ENCODE measurements at regions not wholly inside any gene's neighbourhood (a gene's known extent, or its start where the extent isn't known, plus 50 kb on each side); places are given as distances from the start of the nearest gene placed in this dataset.

DNA sequence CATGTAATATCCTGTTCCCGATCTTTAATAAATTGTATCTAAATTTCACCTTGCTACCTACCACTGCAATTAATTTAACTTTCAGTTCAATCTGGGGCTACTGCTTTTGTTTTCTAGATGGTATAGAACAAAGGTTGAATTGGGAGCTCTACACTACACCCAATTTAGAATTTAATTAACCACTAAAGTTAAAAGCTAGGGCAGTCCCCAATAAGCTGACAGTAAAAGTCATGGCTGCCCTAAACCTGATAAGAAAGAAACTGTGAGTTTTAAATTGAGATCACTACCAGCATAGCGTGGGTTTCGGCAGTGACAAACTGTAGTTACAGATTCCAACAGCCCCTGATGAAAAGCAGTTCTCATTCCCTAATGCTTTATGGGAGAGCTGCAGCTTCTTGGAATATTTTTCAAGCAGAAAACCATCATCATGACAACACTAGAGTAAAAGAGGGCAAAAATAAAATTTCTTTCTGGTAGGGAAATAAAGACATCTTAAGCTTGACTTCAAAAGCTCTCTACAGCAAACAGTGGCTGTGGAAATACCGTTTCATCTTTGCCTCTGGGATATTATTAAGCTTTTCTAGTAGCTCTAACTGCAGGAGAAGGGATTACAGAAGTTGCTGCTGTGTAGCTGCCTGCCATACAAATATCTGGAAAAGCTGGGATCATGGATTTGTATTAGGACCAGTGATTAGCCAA is 1372.1 kb downstream of the EPHA7 start:
- no peak for DNase-seq (ENCODE audit: low spot score)

DNA sequence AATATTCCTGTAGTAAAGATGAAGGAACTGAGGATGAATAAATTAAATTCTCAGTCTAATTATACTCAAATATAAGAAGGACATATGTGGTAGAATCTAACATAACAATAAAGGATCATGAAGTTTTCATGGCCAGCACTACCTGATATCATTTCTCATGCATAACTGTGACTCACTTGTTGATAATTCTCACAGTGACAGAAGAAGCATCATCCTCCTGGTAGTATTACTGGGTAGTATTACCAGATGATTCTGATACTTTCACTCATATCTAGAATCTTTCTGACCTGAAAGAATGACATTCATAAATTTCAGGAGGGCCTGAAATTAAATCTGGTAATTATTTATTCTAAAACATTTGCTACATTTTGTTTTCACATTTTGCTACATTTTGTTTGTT is 1375.0 kb downstream of the EPHA7 start:
- no peak for DNase-seq (ENCODE audit: low spot score)

DNA sequence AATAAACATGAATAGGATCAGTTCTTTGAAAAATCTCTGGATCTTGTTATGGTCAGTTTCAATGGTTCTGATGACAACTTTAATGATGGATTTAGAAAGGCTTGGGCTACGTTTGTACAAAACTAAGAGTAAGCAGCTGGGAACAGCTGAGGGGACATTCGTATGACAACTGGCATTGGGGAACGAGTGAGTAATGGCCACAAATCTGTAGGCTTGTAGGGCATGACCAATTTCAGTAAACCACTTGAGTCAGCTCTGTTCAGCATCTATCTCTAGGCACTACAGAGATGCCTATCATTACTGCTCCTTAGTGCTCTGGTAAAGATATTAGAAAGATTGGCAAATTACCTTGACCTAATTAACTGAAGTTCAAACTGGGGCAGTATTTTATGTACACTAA is 1375.6 kb downstream of the EPHA7 start:
- no peak for DNase-seq (ENCODE audit: low spot score)

DNA sequence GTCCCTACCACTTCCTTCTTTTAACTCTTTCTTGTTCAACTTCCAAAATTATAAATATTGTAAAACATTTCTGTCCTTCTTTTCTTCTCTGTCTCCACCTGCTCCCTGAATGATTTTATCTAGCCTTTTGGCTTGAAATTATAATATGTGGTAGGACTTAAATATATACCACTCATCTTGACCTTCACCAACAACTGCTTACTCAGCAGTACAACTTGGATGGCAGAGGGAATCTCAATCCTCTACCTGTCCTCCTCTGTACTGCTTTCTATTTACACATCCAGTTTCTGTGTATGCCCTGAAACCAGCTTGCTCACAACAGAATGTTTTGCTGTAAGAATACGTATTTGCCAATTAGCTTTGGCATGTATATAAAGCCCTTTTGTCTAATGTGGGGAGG is 1392.5 kb downstream of the EPHA7 start:
- DNase-seq (ENCODE audit: low spot score): no peak

DNA sequence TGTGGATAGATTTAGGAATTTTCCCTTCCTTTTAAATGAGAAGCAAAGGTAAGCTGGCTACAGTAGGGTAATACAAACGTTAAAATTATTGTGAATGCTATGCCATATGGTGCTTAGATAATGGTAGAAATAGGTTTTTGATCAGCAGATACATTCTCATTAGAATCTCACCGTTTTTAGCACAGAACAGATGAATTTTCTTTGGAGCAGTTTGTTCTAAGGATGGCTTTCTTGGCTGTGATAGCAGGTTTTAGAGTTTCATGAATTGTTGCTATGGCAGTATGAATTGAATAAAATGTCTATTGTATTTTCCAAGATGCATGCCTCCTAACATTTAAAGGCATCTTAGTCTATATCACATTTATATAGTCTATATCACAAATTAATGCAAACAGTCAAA is 1394.5 kb downstream of the EPHA7 start:
- DNase-seq (ENCODE audit: low spot score): no peak

DNA sequence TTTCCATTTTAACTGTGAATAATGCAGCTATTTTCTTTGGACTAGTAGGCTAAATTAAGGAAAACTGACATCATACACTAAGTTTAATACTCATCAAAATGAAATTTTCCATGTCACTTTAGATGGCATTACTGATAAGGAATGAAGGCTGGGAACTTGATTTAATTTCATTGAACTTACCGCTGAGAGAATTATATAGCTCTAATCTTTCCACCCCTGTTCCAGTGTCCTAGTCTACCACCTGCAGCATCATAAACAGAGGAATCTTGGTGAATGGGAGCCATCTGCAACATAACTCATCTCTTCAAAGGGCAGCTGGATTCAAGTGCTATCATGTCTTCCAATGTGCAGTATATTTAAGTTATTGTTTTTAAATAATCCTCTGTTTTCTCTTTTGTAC is 1395.2 kb downstream of the EPHA7 start:
- DNase-seq (ENCODE audit: low spot score): no peak

DNA sequence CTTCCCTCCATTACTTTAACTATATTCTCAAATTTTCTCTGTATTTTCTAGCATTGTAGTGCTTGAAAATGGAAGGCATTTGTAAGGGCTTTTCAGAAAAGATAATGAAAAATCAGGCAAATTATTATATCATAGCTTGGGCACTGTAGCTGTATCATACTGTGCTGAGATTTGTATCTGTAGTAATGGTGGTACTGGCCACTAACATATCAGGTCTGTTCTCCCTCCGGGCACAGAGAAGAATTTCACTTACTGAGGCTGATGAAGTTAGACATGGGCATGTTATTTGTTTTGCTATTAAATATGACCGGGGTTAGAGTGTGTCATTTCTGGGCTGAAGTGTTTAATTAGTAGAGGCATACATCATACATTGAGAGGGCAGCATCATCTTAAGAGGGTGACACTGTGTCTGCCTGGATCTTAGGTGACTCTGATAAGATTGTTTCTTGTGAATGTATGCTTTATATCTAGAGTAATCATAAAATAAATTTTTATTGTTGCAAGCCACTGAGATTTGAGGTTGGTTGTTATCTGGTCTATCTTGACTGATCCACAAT is 1395.9 kb downstream of the EPHA7 start:
- DNase-seq (ENCODE audit: low spot score): no peak

DNA sequence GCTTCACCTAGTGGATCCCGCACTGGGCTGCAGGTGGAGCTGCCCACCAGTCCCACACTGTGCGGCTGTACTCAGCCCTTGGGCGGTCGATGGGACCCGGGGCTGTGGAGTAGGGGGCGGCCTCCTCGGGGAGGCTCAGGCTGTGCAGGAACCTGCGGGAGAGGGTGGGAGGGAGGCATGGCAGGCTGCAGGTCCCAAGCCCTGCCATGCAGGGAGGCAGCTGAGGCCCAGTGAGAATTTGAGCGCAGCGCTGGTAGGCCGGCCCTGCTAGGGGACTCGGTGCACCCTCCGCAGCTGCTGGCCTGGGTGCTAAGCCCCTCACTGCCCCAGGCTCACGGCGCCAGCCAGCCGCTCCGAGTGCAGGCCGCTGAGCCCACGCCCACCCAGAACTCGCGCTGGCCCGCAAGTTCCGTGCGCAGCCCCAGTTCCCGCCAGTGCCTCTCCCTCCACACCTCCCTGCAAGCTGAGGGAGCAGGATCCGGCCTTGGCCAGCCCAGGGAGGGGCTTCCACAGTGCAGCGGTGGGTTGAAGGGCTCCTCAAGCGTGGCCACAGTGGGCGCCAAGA is 1407.6 kb downstream of the EPHA7 start:
- DNase-seq (ENCODE audit: low spot score): no peak

DNA sequence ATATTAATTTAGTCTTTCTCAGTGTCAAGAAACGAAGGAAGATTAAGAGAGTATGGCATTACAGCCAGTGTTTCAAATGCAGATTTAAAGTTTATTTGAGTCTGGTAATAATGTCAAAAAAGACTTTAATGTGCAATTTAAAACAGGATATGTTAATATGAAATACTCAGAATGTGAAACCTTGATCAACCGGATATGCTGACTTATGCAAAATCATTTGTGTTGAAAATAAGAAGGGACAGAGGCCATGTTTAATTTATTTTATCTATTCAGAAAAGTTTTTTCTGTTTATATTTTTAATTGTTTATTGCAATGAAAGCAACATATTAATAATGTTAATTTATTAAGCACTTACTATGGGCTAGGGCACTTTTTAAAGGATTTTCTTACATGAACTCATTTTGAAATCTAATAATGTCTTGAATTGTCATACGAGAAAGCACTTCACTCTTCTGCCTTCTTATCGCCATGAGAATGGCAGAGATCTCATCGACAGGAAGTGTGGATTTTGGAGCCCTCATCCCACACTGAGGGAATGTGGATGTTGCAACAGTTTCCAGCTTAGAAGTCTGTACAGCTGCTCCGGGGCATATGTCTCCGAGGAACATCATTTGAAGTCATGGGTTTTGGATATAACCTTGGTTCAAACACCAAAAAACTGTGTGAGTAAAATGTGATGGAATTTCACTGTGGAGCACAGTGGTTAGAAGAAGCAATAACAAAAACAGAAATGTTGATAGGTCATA is 1410.4 kb downstream of the EPHA7 start:
- no peak for DNase-seq (ENCODE audit: low spot score)

DNA sequence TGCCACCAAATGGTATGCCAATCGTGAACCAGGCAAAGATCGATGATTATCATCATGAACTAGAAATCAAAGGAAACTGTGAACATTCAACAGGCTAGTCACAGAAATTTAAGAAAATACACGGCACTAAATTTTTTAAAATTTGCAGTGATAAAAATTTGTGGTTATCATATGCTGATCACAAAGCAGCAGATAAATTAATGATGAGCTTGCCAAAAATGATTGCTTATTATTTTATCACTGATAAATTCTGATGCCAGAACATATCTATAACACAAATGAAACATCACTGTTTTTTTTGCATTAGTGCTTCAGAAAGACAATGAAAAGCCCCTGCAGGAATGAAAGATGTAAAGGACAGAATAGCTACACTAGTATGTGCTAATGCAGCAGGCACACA is 1413.2 kb upstream of the MAP3K7 start:
- no peak for DNase-seq (ENCODE audit: low spot score)

DNA sequence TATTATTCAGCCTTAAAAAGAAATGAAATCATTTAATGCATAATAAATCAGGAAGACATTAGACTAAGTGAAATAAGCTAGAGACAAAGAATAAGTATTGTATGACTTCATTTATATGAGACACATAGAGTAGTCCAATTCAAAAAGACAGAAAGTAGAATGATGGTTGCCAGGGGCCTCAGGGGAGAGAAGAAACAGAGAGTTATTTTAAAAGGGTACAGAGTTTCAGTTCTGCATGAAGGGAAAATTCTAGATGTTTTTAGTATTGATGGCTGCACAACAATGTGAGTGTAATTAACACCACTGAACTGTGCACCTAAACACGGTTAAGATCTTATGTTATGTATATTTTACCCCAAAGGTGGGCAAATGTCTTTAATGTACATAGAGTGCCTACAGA is 1407.9 kb upstream of the MAP3K7 start:
- DNase-seq (ENCODE audit: low spot score): no peak

DNA sequence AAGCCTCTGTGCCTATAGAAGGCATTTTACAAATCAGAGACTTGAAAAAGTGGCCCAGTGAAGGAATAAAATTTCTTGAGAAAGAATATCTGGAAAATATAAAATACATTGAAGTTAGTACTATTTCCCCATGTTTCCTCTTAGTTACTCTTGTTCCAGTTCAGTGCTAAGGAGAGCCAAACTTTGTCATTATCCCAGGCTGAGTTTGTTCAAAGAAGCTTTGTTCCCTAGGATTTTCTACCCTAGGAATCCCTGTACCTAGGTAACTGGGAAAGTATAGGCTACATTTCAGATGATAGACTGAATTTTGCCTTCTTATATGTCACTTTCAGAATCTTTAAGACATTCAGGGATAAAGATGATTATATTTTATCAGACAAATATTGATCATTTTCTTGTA is 1395.7 kb upstream of the MAP3K7 start:
- no peak for DNase-seq (ENCODE audit: low spot score)

DNA sequence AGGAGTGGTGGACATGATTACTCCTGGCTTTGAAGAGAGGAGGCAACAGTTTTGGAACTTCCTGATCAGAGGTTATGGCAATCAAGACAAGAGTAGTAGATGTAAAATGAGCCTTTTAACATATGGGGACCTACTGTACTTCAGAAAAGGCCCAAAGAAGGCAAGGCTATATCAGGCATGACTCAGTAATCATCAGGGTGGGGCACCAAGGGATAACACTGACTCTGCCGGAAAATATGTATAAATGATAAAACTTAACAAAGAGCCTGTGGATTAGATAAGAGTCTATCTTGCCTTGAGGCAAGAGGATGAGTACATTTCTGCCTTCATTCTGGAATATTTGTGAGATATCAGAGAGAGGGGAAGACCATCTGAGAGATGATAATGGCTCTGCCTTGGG is 1389.9 kb upstream of the MAP3K7 start:
- DNase-seq (ENCODE audit: low spot score): no peak

DNA sequence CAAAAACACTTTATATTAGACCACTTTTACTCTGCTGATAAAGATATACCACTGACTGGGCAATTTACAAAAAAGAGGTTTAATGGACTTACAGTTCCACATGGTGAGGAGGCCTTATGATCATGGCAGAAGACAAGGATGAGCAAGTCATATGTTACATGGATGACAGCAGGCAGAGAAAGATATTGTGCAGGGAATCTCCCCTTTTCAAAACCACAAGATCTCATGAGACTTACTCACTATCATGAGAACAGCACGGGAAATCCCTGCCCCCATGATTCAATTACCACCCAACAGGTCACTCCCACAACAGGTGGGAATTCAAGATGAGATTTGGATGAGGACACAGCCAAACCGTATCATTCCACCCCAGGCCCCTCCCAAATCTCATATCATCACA is 1383.8 kb upstream of the MAP3K7 start:
- no peak for DNase-seq (ENCODE audit: low spot score)

DNA sequence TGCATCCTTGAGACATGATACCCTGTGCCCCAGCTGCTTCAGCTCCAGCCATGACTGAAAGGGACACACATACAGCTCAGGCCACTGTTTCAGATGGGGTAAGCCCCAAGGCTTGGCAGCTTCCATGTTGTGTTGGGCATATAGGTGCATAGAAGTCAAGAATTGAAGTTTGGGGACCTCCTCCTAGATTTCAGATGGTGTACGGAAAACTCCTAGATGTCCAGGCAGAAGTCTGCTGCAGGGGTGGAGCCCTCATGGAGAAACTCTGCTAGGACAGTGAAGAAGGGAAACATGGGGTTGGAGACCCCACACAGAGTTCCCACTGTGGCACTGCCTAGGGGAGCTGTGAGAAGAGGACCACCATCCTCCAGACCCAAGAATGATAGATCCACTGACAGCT is 1379.0 kb upstream of the MAP3K7 start:
- DNase-seq (ENCODE audit: low spot score): no peak

DNA sequence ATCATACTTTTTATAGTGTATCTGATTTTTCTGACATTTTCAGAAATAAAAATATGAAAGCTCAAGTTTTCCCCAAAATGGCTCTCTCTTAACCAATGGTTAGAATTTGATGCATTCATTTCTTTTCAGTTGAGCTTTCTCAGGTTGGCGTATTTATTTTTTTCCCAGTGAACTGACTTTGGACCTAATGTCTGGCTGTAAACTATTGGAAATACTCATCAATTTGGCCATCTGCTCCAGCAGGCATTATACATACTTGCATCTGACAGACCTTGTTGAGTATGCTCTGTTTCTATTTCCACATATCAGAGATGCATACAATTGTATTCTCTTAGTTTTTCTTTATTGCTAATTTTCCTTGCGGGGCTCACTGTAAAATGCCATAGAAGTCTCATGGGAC is 1374.8 kb upstream of the MAP3K7 start:
- DNase-seq (ENCODE audit: low spot score): no peak

DNA sequence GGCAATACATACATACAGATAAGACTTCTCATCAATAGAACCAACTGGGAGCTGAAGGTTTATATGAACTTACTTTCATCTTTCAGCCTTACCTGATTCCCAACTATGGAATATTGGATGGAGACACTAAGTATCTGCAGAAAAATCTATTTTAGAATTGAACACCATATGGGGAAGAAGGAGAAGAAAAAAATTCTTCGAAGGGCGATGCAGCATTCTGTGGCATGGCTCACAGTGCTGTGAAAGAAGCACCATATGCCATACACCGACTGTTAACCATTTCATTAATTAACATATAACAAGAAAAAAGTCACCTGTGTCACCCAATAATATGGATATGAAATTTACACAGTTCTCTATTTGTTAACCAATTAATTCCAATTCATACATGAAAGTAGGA is 1374.4 kb upstream of the MAP3K7 start:
- no peak for DNase-seq (ENCODE audit: low spot score)

DNA sequence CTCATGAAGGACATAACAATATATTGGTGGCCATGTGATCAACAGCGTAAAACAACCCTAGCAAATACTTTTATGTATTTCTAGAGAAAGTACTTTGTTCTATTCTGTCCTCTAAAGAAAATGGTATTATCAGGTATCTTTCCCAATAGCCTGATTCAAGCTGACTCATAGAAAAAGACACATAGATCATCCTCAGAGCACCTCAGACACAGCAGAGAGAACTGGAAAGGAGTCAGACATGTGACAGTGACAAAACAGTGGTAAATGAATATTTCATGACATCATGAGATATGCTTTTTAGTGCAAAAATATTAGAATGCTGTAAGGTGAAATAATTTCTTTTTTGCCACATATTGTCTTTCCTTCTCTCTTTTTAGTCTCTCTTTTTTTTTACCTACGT is 1355.0 kb upstream of the MAP3K7 start:
- DNase-seq (ENCODE audit: low spot score): no peak

DNA sequence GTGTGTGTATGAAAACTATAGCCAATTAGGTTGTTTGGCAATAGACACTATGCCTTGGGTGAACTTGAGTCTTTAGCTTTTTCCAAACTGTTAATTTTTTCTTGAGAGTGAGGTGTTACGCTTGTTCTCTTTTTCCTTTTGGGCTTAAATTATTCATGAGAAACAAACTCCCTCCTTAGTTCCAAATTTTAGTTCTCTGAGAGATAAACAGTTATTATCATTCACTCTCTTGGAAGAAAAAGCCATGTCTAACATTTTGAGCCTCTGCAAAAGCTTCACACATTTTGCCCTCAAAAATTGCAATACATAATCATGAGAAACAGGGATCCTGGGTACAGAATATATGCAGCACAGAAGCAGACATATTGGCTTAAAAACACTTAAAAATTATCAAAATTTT is 1353.9 kb upstream of the MAP3K7 start:
- no peak for DNase-seq (ENCODE audit: low spot score)

DNA sequence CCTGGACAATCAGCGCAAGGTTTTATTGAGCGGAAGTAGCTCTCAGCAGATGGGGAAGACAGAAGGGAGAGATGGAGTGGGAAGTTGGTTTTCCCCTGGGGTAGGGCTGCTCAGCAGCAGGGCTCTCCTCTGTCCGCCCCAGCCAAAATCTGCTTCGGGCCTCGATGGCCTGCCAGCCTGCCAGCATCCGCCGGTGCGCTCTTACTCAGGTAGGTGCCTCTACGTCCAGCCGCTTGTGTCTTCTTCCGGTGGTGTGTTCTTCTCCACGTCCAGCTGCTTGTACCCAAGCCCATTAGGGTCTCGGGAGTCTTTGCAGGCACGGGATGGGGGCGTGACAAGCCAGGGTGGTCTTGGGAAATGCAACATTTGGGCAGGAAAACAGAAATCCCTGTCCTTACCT is 1340.0 kb upstream of the MAP3K7 start:
- DNase-seq (ENCODE audit: low spot score): no peak

DNA sequence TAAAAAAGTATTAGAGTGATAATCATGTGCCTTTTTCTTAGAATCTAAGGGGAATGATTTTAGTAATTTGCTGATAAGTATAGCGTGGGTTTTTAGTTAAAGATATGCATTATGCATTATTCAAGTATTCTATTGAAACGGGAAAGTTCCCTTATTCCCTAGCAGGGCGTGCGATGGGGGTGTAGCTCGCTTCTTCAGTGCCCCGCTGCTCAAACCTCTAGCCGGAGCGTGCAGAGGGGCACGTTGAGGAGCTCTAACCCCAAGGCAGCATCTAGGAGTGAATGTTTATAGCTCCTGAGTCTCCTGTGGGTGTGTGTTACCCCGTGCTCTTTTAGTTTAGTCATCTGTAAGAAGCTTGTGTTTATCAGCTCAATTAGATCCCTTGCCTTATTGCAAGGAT is 1339.5 kb upstream of the MAP3K7 start:
- no peak for DNase-seq (ENCODE audit: low spot score)

DNA sequence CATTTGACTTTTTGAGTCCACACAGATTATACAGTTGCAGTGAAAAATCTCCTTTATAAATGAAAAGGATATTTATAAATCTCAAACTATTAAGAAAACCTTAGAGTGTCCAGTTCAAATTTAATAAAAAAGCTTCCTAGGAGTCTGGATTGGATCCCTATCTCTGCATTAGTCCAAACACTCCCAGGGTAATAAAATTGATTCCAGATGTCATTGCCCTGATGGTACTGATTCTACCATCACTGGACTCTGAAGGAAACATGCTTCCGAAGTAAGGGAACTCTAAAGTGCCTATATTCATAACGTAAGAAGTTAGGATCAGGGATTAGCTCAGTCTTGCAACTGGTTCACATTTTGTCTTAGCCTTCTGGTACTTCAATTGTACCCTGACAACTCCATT is 1325.1 kb upstream of the MAP3K7 start:
- DNase-seq (ENCODE audit: low spot score): no peak

DNA sequence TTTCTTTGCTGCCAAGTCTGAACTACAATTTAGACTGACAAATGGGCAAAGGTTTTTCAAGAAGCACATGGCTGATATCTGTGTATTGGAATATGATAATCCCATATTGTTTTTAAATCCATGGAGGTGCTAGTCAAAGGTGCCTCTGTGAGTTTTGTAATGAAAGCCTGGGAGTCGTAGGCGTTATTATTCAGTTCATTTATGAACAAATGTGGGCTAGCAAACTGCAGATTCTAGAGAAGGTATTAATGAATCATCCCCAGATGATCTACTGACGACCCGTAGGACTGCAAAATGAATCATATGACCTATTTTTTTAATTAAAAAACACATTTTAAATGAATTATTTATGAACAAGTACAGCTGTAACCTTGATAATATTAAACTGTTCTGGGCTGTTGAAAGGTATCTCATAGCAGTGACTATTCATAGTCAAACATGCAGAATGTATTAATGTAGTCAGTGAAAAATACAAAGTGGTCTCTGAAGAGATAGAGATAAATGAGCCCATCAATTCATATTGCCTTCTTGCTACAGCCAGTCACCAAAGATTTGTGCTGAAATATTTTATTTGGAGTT is 1317.8 kb upstream of the MAP3K7 start:
- no peak for DNase-seq (ENCODE audit: low spot score)
